H9 (cell line): ENCODE measurements at regions not wholly inside any gene's neighbourhood (a gene's known extent, or its start where the extent isn't known, plus 50 kb on each side); places are given as distances from the start of the nearest gene placed in this dataset.

ENCODE experiments used
- DNase-seq: peaks from one replicate; pipeline ENCODE4 v3.0.0-alpha.2; 2017
- H2AFZ ChIP-seq: one replicate; pipeline ENCODE4 v1.6.1; 2013; ENCODE audit warnings: mild to moderate bottlenecking, low read length, control low read depth, moderate library complexity
- H2AK5ac ChIP-seq: 2 replicates; pipeline ENCODE4 v1.6.1; 2013; ENCODE audit warnings: low read length, control low read depth, mixed read lengths; ENCODE audit not compliant: insufficient read length
- H2BK120ac ChIP-seq: one replicate; pipeline ENCODE4 v1.6.1; 2013; ENCODE audit warnings: low read depth, mild to moderate bottlenecking, low read length, control low read depth, inconsistent platforms; ENCODE audit not compliant: poor library complexity, severe bottlenecking
- H2BK12ac ChIP-seq: 2 replicates; pipeline ENCODE4 v1.6.1; 2013; ENCODE audit warnings: low read length, control low read depth, mixed read lengths, low read depth; ENCODE audit not compliant: insufficient read length
- H2BK15ac ChIP-seq: 2 replicates; pipeline ENCODE4 v1.6.1; 2013; ENCODE audit warnings: low read depth, low read length, control low read depth
- H2BK20ac ChIP-seq: one replicate; pipeline ENCODE4 v1.6.1; 2013; ENCODE audit warnings: low read depth, mild to moderate bottlenecking, low read length, control low read depth, inconsistent platforms; ENCODE audit not compliant: poor library complexity, severe bottlenecking
- H2BK5ac ChIP-seq: 2 replicates; pipeline ENCODE4 v1.6.1; 2013; ENCODE audit warnings: low read length, control low read depth, mixed read lengths; ENCODE audit not compliant: insufficient read length
- H3K14ac ChIP-seq: 2 replicates; pipeline ENCODE4 v1.6.1; 2013; ENCODE audit warnings: low read length, control low read depth; ENCODE audit not compliant: insufficient read depth
- H3K18ac ChIP-seq: 2 replicates; pipeline ENCODE4 v1.6.1; 2013; ENCODE audit warnings: low read depth, mild to moderate bottlenecking, mixed read lengths, low read length, control low read depth; ENCODE audit not compliant: insufficient read length
- H3K23ac ChIP-seq: 2 replicates; pipeline ENCODE4 v1.6.1; 2013; ENCODE audit warnings: low read length, control low read depth, mixed read lengths, low read depth; ENCODE audit not compliant: insufficient read length
- H3K23me2 ChIP-seq: 2 replicates; pipeline ENCODE4 v1.6.1; 2013; ENCODE audit warnings: low read depth, mild to moderate bottlenecking, mixed read lengths, low read length, control low read depth; ENCODE audit not compliant: insufficient read length, poor library complexity, severe bottlenecking
- H3K27ac ChIP-seq: 2 replicates; pipeline ENCODE4 v1.5.1; 2013; ENCODE audit warnings: low read length, control low read depth, mixed read lengths, low read depth; ENCODE audit not compliant: insufficient read length
- H3K27me3 ChIP-seq: 2 replicates; pipeline ENCODE4 v1.6.1; 2013; ENCODE audit warnings: low read length, control low read depth, inconsistent platforms; ENCODE audit not compliant: insufficient read depth
- H3K4ac ChIP-seq: 2 replicates; pipeline ENCODE4 v1.6.1; 2013; ENCODE audit warnings: low read depth, mild to moderate bottlenecking, control low read depth, inconsistent platforms, low read length, moderate library complexity
- H3K4me1 ChIP-seq: 2 replicates; pipeline ENCODE4 v1.6.1; 2013; ENCODE audit warnings: low read length, control low read depth, inconsistent platforms; ENCODE audit not compliant: insufficient read depth
- H3K4me2 ChIP-seq: 2 replicates; pipeline ENCODE4 v1.6.1; 2013; ENCODE audit warnings: low read length, control low read depth, mixed read lengths; ENCODE audit not compliant: insufficient read length, insufficient read depth
- H3K56ac ChIP-seq: 2 replicates; pipeline ENCODE4 v1.6.1; 2013; ENCODE audit warnings: low read depth, mild to moderate bottlenecking, mixed read lengths, low read length, control low read depth; ENCODE audit not compliant: insufficient read length
- H3K79me1 ChIP-seq: 2 replicates; pipeline ENCODE4 v1.6.1; 2013; ENCODE audit warnings: low read depth, mild to moderate bottlenecking, moderate library complexity, low read length, control low read depth, inconsistent platforms; ENCODE audit not compliant: insufficient read depth, poor library complexity, severe bottlenecking
- H3K79me2 ChIP-seq: 2 replicates; pipeline ENCODE4 v1.6.1; 2013; ENCODE audit warnings: low read length, control low read depth, inconsistent platforms; ENCODE audit not compliant: insufficient read depth
- H3K9ac ChIP-seq: 2 replicates; pipeline ENCODE4 v1.6.1; 2013; ENCODE audit warnings: low read length, control low read depth, mixed read lengths; ENCODE audit not compliant: insufficient read length; ENCODE audit errors: extremely low read depth
- H3K9me3 ChIP-seq: one replicate; pipeline ENCODE4 v1.6.1; 2013; ENCODE audit warnings: low read depth, low read length, inconsistent platforms; ENCODE audit not compliant: control insufficient read depth
- H3T11ph ChIP-seq: one replicate; pipeline ENCODE4 v1.6.1; 2013; ENCODE audit warnings: mild to moderate bottlenecking, low read length, control low read depth, inconsistent platforms
- H4K20me1 ChIP-seq: one replicate; pipeline ENCODE4 v1.6.1; 2013; ENCODE audit not compliant: control insufficient read depth, insufficient read length, insufficient read depth
- H4K5ac ChIP-seq: 2 replicates; pipeline ENCODE4 v1.6.1; 2013; ENCODE audit warnings: low read depth, mild to moderate bottlenecking, mixed read lengths, low read length, control low read depth; ENCODE audit not compliant: insufficient read length
- H4K8ac ChIP-seq: replicated peaks from 2 replicates; pipeline ENCODE4 v1.6.1; 2013; ENCODE audit warnings: low read length, control low read depth, mixed read lengths, low read depth; ENCODE audit not compliant: insufficient read length
- H4K91ac ChIP-seq: 2 replicates; pipeline ENCODE4 v1.6.1; 2013; ENCODE audit warnings: low read depth, mild to moderate bottlenecking, moderate library complexity, mixed read lengths, low read length, control low read depth; ENCODE audit not compliant: insufficient read length
- H3K27ac Mint-ChIP-seq, 3 experiments: 2 replicates in 2 of 3; 3 replicates in 1 of 3; pipeline ENCODE4 v1.8.0; 2020 to 2021; ENCODE audit warnings: mixed read lengths in 3 of 3, mild to moderate bottlenecking in 1 of 3, moderate library complexity in 1 of 3
- H3K27me3 Mint-ChIP-seq: 2 replicates; pipeline ENCODE4 v1.8.0; 2021; ENCODE audit warnings: low read depth, mild to moderate bottlenecking, moderate library complexity, mixed read lengths
- H3K36me3 Mint-ChIP-seq, 3 experiments: 2 replicates in 2 of 3; 3 replicates in 1 of 3; pipeline ENCODE4 v1.8.0; 2020 to 2021; ENCODE audit warnings: low read depth in 3 of 3, mixed read lengths in 3 of 3; ENCODE audit not compliant: insufficient read depth in 1 of 3
- H3K4me1 Mint-ChIP-seq, 2 experiments: 2 replicates each; pipeline ENCODE4 v1.8.0; 2020; ENCODE audit warnings: mixed read lengths in 2 of 2
- H3K4me3 Mint-ChIP-seq, 2 experiments: 2 replicates in 1 of 2; 3 replicates in 1 of 2; pipeline ENCODE4 v1.8.0; 2020 to 2021; ENCODE audit warnings: mild to moderate bottlenecking in 2 of 2, mixed read lengths in 2 of 2, moderate library complexity in 1 of 2
- H3K9me3 Mint-ChIP-seq, 2 experiments: 2 replicates in 1 of 2; 3 replicates in 1 of 2; pipeline ENCODE4 v1.8.0; 2020; ENCODE audit warnings: mild to moderate bottlenecking in 2 of 2, mixed read lengths in 2 of 2, moderate library complexity in 1 of 2
- CTCF ChIP-seq: fragments of 200-600 bp; sonication (generic); conservative IDR thresholded peaks from 3 replicates; pipeline ENCODE4 v1.8.0; 2021; ENCODE audit warnings: antibody characterized with exemption, mild to moderate bottlenecking

DNA sequence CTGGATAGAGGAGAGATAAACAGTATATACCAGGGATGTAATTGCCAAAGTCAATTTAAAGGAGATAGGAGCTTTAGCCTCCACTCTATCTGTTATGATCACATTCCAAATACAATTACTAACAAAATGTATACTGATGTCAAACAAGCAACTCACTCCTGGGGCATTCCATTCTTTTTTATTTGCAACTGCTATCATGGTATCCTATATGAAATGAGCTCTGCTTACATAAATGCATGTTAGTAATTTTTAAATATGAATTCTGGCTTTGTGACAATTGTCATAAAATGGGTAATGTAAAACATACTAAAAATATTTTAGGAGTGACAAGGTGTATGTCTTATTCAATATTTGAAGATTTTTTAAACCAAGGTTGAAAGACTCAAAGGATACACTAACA lies 751.1 kb downstream of the HACE1 start:
- H3K56ac ChIP-seq: no peak overlapping the region
- no peaks in the 10 kb centered on the region for H3K36me3 Mint-ChIP-seq
- no peak for TF ChIP-seq CTCF
- no peak overlapping the region for H3K9ac ChIP-seq
- H4K20me1 ChIP-seq: no peaks in the 10 kb centered on the region
- H3K27ac Mint-ChIP-seq: no peak overlapping the region; a peak in 1 of 7 replicates
- H4K91ac ChIP-seq: no peak overlapping the region
- H3K4ac ChIP-seq: no peak overlapping the region
- H3K4me1 Mint-ChIP-seq: no peaks in the 10 kb centered on the region
- H2BK5ac ChIP-seq: no peak overlapping the region
- no peaks in the 10 kb centered on the region for H3K27me3 ChIP-seq
- H2AK5ac ChIP-seq: no peak overlapping the region
- no peak overlapping the region for H4K8ac ChIP-seq
- no peak overlapping the region for H3K14ac ChIP-seq
- no peaks in the 10 kb centered on the region for H3K79me1 ChIP-seq
- no peak overlapping the region for H2BK12ac ChIP-seq
- DNase-seq: no peak
- H2BK120ac ChIP-seq: no peak overlapping the region
- no peak overlapping the region for H3K27ac ChIP-seq
- no peak overlapping the region for H3K23ac ChIP-seq
- no peaks in the 10 kb centered on the region for H3K4me1 ChIP-seq
- no peaks in the 10 kb centered on the region for H3K23me2 ChIP-seq
- no peak overlapping the region for H3T11ph ChIP-seq
- H3K9me3 Mint-ChIP-seq: no peaks in the 10 kb centered on the region
- H4K5ac ChIP-seq: no peak overlapping the region
- H2BK20ac ChIP-seq: no peak overlapping the region
- no peak overlapping the region for H3K4me2 ChIP-seq
- no peak overlapping the region for H2BK15ac ChIP-seq
- no peaks in the 10 kb centered on the region for H3K27me3 Mint-ChIP-seq
- H3K79me2 ChIP-seq: no peaks in the 10 kb centered on the region
- H3K18ac ChIP-seq: no peak overlapping the region
- H3K9me3 ChIP-seq: no peaks in the 10 kb centered on the region
- H3K4me3 Mint-ChIP-seq: no peak overlapping the region
- H2AFZ ChIP-seq: no peak overlapping the region
